ENCODE measurements at regions not wholly inside any gene's neighbourhood (a gene's known extent, or its start where the extent isn't known, plus 50 kb on each side); places are given as distances from the start of the nearest gene placed in this dataset.
A peak's percentile ranks its signal among the peaks of the same experiment; 100 is the strongest.

DNA sequence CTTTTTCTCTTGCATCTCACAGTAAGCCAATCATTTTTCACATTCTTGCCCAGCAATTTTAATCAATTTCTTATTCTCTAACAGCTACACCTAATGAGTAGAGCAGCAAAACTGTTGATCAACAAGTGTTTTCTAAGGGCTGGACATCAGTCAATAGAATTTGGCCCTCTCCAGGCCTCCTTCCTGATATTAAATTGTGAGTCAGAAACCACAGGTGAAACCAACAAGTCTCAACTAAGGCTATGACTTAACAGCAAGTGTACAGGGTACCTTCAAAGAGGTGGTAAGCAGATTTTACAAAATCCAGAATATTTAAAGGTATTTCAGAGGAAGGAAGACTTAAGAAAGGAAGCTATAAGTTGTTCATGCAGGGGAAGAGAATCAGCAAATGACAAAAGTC, 156.5 kb upstream of the ARHGAP24 start:
- DNase-seq (ENCODE audit: low read depth) (peak; percentile 89), FAIRE-seq (no peak)
- H3K27me3 ChIP-seq (ENCODE audit: control insufficient read depth, insufficient read depth, low read length): no peaks in the 10 kb centered on the region
- H3K36me3 ChIP-seq (ENCODE audit: control insufficient read depth, insufficient read depth, low read length): no peaks in the 10 kb centered on the region
- TF ChIP-seq, protein P1, sequence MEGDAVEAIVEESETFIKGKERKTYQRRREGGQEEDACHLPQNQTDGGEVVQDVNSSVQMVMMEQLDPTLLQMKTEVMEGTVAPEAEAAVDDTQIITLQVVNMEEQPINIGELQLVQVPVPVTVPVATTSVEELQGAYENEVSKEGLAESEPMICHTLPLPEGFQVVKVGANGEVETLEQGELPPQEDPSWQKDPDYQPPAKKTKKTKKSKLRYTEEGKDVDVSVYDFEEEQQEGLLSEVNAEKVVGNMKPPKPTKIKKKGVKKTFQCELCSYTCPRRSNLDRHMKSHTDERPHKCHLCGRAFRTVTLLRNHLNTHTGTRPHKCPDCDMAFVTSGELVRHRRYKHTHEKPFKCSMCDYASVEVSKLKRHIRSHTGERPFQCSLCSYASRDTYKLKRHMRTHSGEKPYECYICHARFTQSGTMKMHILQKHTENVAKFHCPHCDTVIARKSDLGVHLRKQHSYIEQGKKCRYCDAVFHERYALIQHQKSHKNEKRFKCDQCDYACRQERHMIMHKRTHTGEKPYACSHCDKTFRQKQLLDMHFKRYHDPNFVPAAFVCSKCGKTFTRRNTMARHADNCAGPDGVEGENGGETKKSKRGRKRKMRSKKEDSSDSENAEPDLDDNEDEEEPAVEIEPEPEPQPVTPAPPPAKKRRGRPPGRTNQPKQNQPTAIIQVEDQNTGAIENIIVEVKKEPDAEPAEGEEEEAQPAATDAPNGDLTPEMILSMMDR (IDR thresholded peaks at IDR 0.05; ENCODE audit: insufficient read depth, low read length, severe bottlenecking): no peak
- no peak overlapping the region for H3K4me3 ChIP-seq (ENCODE audit: low read depth, low read length)

DNA sequence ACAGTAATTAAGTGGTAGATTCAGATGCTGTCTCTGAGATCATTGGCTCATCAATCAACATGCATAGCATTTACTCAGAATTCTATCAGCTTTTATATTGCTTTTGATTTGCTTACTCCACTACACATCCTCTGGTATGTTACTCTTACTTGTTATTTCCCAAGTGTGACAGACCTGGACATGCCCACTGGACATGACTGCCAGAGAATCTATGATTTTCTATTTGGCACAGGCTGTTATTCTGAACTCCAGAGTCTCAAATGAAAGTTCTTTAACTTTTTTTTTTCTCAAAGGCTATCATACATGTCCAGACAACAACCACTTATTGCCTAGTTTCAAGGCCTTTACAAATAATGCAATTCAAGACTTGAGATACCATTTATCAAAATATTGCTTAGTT, 116.1 kb upstream of the ARHGAP24 start:
- Histone ChIP-seq H3K4me3 (ENCODE audit: low read depth, low read length) (no peak overlapping the region), H3K36me3 (ENCODE audit: control insufficient read depth, insufficient read depth, low read length) (no peaks in the 10 kb centered on the region), H3K27me3 (ENCODE audit: control insufficient read depth, insufficient read depth, low read length) (no peaks in the 10 kb centered on the region)
- TF ChIP-seq, protein P1 (IDR thresholded peaks at IDR 0.05; ENCODE audit: insufficient read depth, low read length, severe bottlenecking): no peak
- DNase-seq (ENCODE audit: low read depth) (peak; percentile 88), FAIRE-seq (peak; percentile 32)

DNA sequence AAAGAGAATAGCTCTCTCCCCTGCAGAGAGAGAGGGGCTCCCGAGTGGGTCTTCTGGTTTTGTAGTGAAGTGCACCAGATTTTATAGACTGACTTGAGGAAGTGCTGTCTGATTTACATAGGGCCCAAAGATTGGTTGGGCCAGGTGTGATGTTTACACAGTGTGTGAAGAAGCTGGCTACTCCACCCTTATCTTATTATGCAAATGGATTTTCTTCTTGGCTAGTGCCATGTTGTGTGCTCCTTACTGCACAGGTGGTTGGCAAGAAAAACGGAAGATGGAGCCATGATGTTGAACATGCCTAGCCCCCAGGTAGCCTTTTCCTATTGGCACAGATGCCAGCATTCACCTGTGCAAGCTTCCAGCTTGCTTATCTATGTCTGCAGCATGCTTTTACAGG, 112.4 kb upstream of the ARHGAP24 start:
- DNase-seq (ENCODE audit: low read depth) (no peak), FAIRE-seq (no peak)
- Histone ChIP-seq H3K36me3 (ENCODE audit: control insufficient read depth, insufficient read depth, low read length) (no peaks in the 10 kb centered on the region), H3K4me3 (ENCODE audit: low read depth, low read length) (no peak overlapping the region), H3K27me3 (ENCODE audit: control insufficient read depth, insufficient read depth, low read length) (peaks cover 4% of the 10 kb centered on the region)
- TF ChIP-seq, protein P1 (IDR thresholded peaks at IDR 0.05; ENCODE audit: insufficient read depth, low read length, severe bottlenecking): no peak

DNA sequence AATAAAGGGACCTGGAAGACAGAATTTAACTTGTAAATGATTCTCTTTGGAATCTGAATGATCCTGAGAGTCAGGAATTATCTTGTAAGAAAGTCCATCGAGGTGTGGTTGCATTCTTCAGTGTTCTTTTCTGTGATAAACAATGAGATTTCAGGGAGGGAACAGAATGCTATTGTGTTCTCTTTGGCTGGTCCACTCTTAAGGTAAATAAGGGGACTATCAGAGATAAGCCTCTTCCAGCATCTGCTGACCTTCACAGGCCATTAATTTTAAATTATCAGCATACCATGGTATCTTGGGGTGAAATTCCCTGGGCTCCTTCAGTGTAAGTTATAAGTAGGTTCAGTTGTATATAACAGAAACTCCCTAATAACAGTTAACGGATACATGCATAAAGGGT, 107.1 kb upstream of the ARHGAP24 start:
- DNase-seq (ENCODE audit: low read depth) (no peak), FAIRE-seq (no peak)
- TF ChIP-seq, protein P1 (IDR thresholded peaks at IDR 0.05; ENCODE audit: insufficient read depth, low read length, severe bottlenecking): no peak
- no peak overlapping the region for H3K4me3 ChIP-seq (ENCODE audit: low read depth, low read length)
- peaks cover 4% of the 10 kb centered on the region for H3K27me3 ChIP-seq (ENCODE audit: control insufficient read depth, insufficient read depth, low read length)
- H3K36me3 ChIP-seq (ENCODE audit: control insufficient read depth, insufficient read depth, low read length): no peaks in the 10 kb centered on the region

DNA sequence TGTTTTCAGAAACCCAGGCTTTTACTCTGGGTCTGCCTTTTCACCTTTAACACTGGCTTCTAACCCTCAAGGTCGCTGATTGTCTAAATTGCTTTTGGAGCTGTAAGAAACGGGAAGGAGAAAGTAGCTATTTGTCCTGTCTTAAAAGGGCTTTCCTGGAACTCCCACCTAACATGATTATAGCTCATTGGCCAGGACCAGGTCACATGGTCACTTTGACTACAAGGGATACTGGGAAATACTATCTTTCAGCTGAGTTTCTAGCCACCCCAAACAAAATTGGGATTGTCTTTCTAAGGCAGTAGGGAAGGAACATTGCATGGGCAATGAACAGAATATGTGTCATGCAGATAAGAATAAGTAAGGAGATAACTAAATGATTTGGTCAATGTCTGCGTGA, 106.7 kb upstream of the ARHGAP24 start:
- peaks cover 4% of the 10 kb centered on the region for H3K27me3 ChIP-seq (ENCODE audit: control insufficient read depth, insufficient read depth, low read length)
- FAIRE-seq: no peak
- no peaks in the 10 kb centered on the region for H3K36me3 ChIP-seq (ENCODE audit: control insufficient read depth, insufficient read depth, low read length)
- no peak overlapping the region for H3K4me3 ChIP-seq (ENCODE audit: low read depth, low read length)
- TF ChIP-seq, protein P1 (IDR thresholded peaks at IDR 0.05; ENCODE audit: insufficient read depth, low read length, severe bottlenecking): no peak
- no peak for DNase-seq (ENCODE audit: low read depth)

DNA sequence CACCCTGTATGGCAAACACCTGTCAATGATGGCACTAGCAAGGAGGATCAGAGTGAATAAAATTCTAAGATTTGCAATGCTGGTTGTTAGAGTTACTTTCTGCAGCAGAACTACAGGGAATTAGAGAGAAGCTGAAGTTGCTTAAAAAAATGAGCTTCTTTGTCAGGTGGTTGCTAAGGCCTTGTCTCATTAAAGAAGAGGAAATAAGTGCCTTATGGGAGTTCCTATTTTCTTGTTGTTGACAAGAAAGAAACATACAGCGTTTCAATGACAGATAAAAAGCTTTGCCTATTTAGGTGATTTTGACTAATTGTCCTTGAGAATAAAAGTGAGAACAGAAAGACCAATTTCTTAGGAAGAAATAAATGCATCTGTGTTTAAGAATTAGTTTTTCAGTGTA, 106.0 kb upstream of the ARHGAP24 start:
- Histone ChIP-seq H3K36me3 (ENCODE audit: control insufficient read depth, insufficient read depth, low read length) (no peaks in the 10 kb centered on the region), H3K27me3 (ENCODE audit: control insufficient read depth, insufficient read depth, low read length) (peaks cover 4% of the 10 kb centered on the region), H3K4me3 (ENCODE audit: low read depth, low read length) (no peak overlapping the region)
- no peak for FAIRE-seq
- no peak for DNase-seq (ENCODE audit: low read depth)
- TF ChIP-seq, protein P1 (IDR thresholded peaks at IDR 0.05; ENCODE audit: insufficient read depth, low read length, severe bottlenecking): no peak

Measured in bronchial epithelial cell (primary cell).